Duodenal mucosa (tissue), 2 donors: ENCODE measurements at regions not wholly inside any gene's neighbourhood (a gene's known extent, or its start where the extent isn't known, plus 50 kb on each side); places are given as distances from the start of the nearest gene placed in this dataset.

Experiments
- H3K27ac ChIP-seq: one replicate; pipeline ENCODE4 v1.7.0; 2013; ENCODE audit warnings: low read depth, low read length
- H3K27me3 ChIP-seq, 2 donors: one replicate each; pipeline ENCODE4 v1.7.0; 2013; ENCODE audit warnings: low read length in 2 of 2, control low read depth in 1 of 2; ENCODE audit not compliant: insufficient read depth in 2 of 2, control insufficient read depth in 1 of 2
- H3K36me3 ChIP-seq, 2 donors: one replicate each; pipeline ENCODE4 v1.7.0; 2013; ENCODE audit warnings: low read length in 2 of 2, control low read depth in 1 of 2; ENCODE audit not compliant: insufficient read depth in 2 of 2, control insufficient read depth in 1 of 2
- H3K4me1 ChIP-seq, 2 donors: one replicate each; pipeline ENCODE4 v1.7.0; 2013; ENCODE audit warnings: low read length in 2 of 2, control low read depth in 1 of 2; ENCODE audit not compliant: insufficient read depth in 2 of 2, control insufficient read depth in 1 of 2
- H3K4me3 ChIP-seq, 2 donors: one replicate each; pipeline ENCODE4 v1.7.0; 2013; ENCODE audit warnings: low read length in 2 of 2, low read depth in 1 of 2
- H3K9ac ChIP-seq, 2 donors: one replicate each; pipeline ENCODE4 v1.7.0; 2013; ENCODE audit warnings: low read length in 2 of 2, low read depth in 1 of 2
- H3K9me3 ChIP-seq, 2 donors: one replicate each; pipeline ENCODE4 v1.7.0; 2013; ENCODE audit warnings: low read length in 2 of 2, control low read depth in 1 of 2; ENCODE audit not compliant: control insufficient read depth in 1 of 2

GRCh38 chr14:27091973-27092372 is 494.1 kb upstream of the NOVA1 start:
- Histone ChIP-seq H3K27ac (no peak overlapping the region), H3K4me3 (no peak overlapping the region)

GRCh38 chr14:27096091-27096490 is 498.3 kb upstream of the NOVA1 start:
- Histone ChIP-seq H3K9me3 (peaks cover 0 to 2% of the 10 kb centered on the region in 2 donors), H3K27ac (no peak overlapping the region), H3K36me3 (no peaks in the 10 kb centered on the region), H3K4me1 (no peaks in the 10 kb centered on the region), H3K4me3 (no peak overlapping the region), H3K27me3 (no peaks in the 10 kb centered on the region), H3K9ac (no peak overlapping the region)

More at GRCh38 chr14:27091973-27092372, 494.1 kb upstream of the NOVA1 start:
- Histone ChIP-seq H3K9ac (no peak overlapping the region), H3K9me3 (peaks cover 0 to 3% of the 10 kb centered on the region in 2 donors), H3K27me3 (no peaks in the 10 kb centered on the region), H3K4me1 (no peaks in the 10 kb centered on the region), H3K36me3 (no peaks in the 10 kb centered on the region)

- Histone ChIP-seq H3K27me3 (no peaks in the 10 kb centered on the region), H3K27ac (no peak overlapping the region), H3K36me3 (no peaks in the 10 kb centered on the region), H3K4me3 (no peak overlapping the region), H3K4me1 (no peaks in the 10 kb centered on the region), H3K9me3 (peaks cover 0 to 2% of the 10 kb centered on the region in 2 donors), H3K9ac (no peak overlapping the region)
Measured at GRCh38 chr14:27098451-27098850, 500.6 kb upstream of the NOVA1 start.

GRCh38 chr14:27114180-27114579 is 516.3 kb upstream of the NOVA1 start:
- peaks cover 0 to 5% of the 10 kb centered on the region in 2 donors for H3K9me3 ChIP-seq
- H3K4me3 ChIP-seq = no peak overlapping the region
- no peak overlapping the region for H3K9ac ChIP-seq
- no peaks in the 10 kb centered on the region for H3K27me3 ChIP-seq
- no peak overlapping the region for H3K27ac ChIP-seq
- H3K4me1 ChIP-seq = no peaks in the 10 kb centered on the region
- H3K36me3 ChIP-seq = no peaks in the 10 kb centered on the region

- Histone ChIP-seq H3K9ac (no peak overlapping the region), H3K4me3 (no peak overlapping the region), H3K36me3 (no peaks in the 10 kb centered on the region), H3K27me3 (no peaks in the 10 kb centered on the region), H3K4me1 (no peaks in the 10 kb centered on the region), H3K27ac (no peak overlapping the region), H3K9me3 (peaks cover 5 to 30% of the 10 kb centered on the region in 2 donors)
Measured at GRCh38 chr14:27123162-27123561, 525.3 kb upstream of the NOVA1 start.

- Histone ChIP-seq H3K27ac (no peak overlapping the region), H3K27me3 (no peaks in the 10 kb centered on the region), H3K4me3 (no peak overlapping the region)
Measured at GRCh38 chr14:27127838-27128237, 530.0 kb upstream of the NOVA1 start.

GRCh38 chr14:27134200-27134599 is 536.4 kb upstream of the NOVA1 start:
- Histone ChIP-seq H3K27me3 (no peaks in the 10 kb centered on the region), H3K27ac (no peak overlapping the region), H3K9me3 (no peaks in the 10 kb centered on the region), H3K36me3 (no peaks in the 10 kb centered on the region), H3K4me1 (no peaks in the 10 kb centered on the region), H3K4me3 (no peak overlapping the region), H3K9ac (no peak overlapping the region)

More at GRCh38 chr14:27127838-27128237, 530.0 kb upstream of the NOVA1 start:
- Histone ChIP-seq H3K9ac (no peak overlapping the region), H3K36me3 (no peaks in the 10 kb centered on the region), H3K9me3 (peaks cover 0 to 15% of the 10 kb centered on the region in 2 donors), H3K4me1 (no peaks in the 10 kb centered on the region)

- Histone ChIP-seq H3K36me3 (no peaks in the 10 kb centered on the region), H3K27me3 (no peaks in the 10 kb centered on the region)
Measured at GRCh38 chr14:27145170-27145569, 547.3 kb upstream of the NOVA1 start.

GRCh38 chr14:27148143-27148542 is 550.3 kb upstream of the NOVA1 start:
- H3K36me3 ChIP-seq = no peaks in the 10 kb centered on the region
- no peak overlapping the region for H3K27ac ChIP-seq
- H3K4me1 ChIP-seq = no peaks in the 10 kb centered on the region
- H3K4me3 ChIP-seq = no peak overlapping the region
- H3K9ac ChIP-seq = no peak overlapping the region
- H3K9me3 ChIP-seq = peaks cover 3 to 13% of the 10 kb centered on the region in 2 donors
- no peaks in the 10 kb centered on the region for H3K27me3 ChIP-seq

More at GRCh38 chr14:27145170-27145569, 547.3 kb upstream of the NOVA1 start:
- H3K27ac ChIP-seq = no peak overlapping the region
- peaks cover 0 to 4% of the 10 kb centered on the region in 2 donors for H3K9me3 ChIP-seq
- no peak overlapping the region for H3K9ac ChIP-seq
- H3K4me3 ChIP-seq = no peak overlapping the region
- no peaks in the 10 kb centered on the region for H3K4me1 ChIP-seq

GRCh38 chr14:27164139-27164538 is 566.3 kb upstream of the NOVA1 start:
- Histone ChIP-seq H3K4me3 (no peak overlapping the region), H3K27me3 (no peaks in the 10 kb centered on the region), H3K36me3 (no peaks in the 10 kb centered on the region), H3K4me1 (no peaks in the 10 kb centered on the region), H3K27ac (no peak overlapping the region), H3K9me3 (peaks cover 5 to 10% of the 10 kb centered on the region in 2 donors), H3K9ac (no peak overlapping the region)

GRCh38 chr14:27175489-27175888 is 577.7 kb upstream of the NOVA1 start:
- H3K9me3 ChIP-seq = peaks cover 0 to 2% of the 10 kb centered on the region in 2 donors
- no peak overlapping the region for H3K4me3 ChIP-seq
- no peaks in the 10 kb centered on the region for H3K4me1 ChIP-seq
- H3K27me3 ChIP-seq = no peaks in the 10 kb centered on the region
- H3K36me3 ChIP-seq = no peaks in the 10 kb centered on the region
- no peak overlapping the region for H3K27ac ChIP-seq
- no peak overlapping the region for H3K9ac ChIP-seq
